Fibroblast of lung (primary cell): ENCODE measurements at regions not wholly inside any gene's neighbourhood (a gene's known extent, or its start where the extent isn't known, plus 50 kb on each side); places are given as distances from the start of the nearest gene placed in this dataset.

ENCODE experiments used
- CTCF ChIP-seq, 2 donors: IDR thresholded peaks in 1 of 2; conservative IDR thresholded peaks in 1 of 2; 1 replicate in 1 of 2; 2 replicates in 1 of 2; pipeline ENCODE4 v1.5.1; 2011 to 2012; ENCODE audit warnings: low read length in 2 of 2, control low read depth in 1 of 2, inconsistent platforms in 1 of 2, low read depth in 1 of 2, mild to moderate bottlenecking in 1 of 2
- EZH2 ChIP-seq: IDR thresholded peaks from 2 replicates; pipeline ENCODE4 v1.5.1; 2012; ENCODE audit warnings: low read length, control low read depth, mild to moderate bottlenecking; ENCODE audit errors: missing control alignments

DNA sequence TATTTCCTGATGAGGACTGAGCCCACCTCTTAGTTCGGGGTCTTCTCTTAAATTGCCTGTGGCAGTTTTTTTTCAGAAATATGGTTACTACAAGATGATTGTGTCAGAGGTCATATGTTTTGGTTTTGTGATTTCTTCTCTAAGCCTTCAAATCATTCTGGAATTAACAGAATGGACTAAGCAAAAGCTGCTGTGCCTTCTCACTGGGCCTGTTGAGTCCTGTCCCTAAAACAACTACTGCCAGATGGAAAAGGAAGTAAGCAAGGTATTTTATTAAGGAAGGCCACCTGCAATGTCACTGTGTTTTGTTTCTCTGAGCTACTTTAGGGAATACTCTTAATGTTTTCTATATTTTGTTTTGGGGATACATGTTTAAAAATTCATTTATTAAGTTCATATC lies 470.8 kb downstream of the PCDH20 start:
- TF ChIP-seq CTCF (conservative IDR thresholded peaks at IDR 0.05 in 1 of 2, IDR thresholded peaks at IDR 0.05 in 1 of 2; ENCODE audit: low read depth in 1 of 2, low read length in 2 of 2) (no peak), EZH2 (no peak)
